ENCODE measurements at regions not wholly inside any gene's neighbourhood (a gene's known extent, or its start where the extent isn't known, plus 50 kb on each side); places are given as distances from the start of the nearest gene placed in this dataset.

DNA sequence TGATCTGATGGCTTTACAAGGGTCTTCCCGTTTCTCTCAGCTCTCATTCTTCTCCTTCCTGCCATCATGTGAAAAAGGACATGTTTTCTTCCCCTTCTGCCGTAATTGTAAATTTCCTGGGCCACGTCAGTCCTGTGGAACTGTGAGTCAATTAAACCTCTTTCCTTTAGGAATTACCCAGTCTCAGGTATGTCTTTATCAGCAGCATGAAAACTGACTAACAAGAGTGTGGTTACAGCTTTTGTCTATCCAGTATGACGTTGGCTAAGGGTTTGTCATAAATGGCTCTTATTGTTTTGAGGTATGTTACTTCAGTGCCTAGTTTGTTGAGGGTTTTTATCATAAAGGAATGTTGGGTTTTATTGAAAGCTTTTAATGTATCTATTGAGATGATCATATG lies 501.6 kb downstream of the CAAP1 start:
- Histone ChIP-seq H3K36me3 (ENCODE audit: control insufficient read depth, insufficient read depth, low read length) (no peaks in the 10 kb centered on the region), H3K4me3 (ENCODE audit: low read length) (no peak overlapping the region), H3K4me1 (ENCODE audit: control insufficient read depth, insufficient read depth, low read length) (no peaks in the 10 kb centered on the region), H3K27ac (ENCODE audit: low read length) (no peak overlapping the region), H3K27me3 (ENCODE audit: control insufficient read depth, insufficient read depth, low read length) (no peaks in the 10 kb centered on the region), H3K9me3 (ENCODE audit: control insufficient read depth, insufficient read depth, low read length) (peaks cover 10% of the 10 kb centered on the region)
- intact Hi-C loops (cut with micrococcal nuclease) = no loop called here
- no peak for DNase-seq
- TF ChIP-seq, protein P1, sequence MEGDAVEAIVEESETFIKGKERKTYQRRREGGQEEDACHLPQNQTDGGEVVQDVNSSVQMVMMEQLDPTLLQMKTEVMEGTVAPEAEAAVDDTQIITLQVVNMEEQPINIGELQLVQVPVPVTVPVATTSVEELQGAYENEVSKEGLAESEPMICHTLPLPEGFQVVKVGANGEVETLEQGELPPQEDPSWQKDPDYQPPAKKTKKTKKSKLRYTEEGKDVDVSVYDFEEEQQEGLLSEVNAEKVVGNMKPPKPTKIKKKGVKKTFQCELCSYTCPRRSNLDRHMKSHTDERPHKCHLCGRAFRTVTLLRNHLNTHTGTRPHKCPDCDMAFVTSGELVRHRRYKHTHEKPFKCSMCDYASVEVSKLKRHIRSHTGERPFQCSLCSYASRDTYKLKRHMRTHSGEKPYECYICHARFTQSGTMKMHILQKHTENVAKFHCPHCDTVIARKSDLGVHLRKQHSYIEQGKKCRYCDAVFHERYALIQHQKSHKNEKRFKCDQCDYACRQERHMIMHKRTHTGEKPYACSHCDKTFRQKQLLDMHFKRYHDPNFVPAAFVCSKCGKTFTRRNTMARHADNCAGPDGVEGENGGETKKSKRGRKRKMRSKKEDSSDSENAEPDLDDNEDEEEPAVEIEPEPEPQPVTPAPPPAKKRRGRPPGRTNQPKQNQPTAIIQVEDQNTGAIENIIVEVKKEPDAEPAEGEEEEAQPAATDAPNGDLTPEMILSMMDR (IDR thresholded peaks at IDR 0.05) = no peak
- Mint-ChIP-seq H3K4me3 (no peak overlapping the region), H3K4me1 (no peaks in the 10 kb centered on the region), H3K36me3 (no peaks in the 10 kb centered on the region), H3K27ac (no peak overlapping the region), H3K27me3 (ENCODE audit: low read depth in 2 of 2) (no peaks in the 10 kb centered on the region), H3K9me3 (peaks cover 15 to 24% of the 10 kb centered on the region in 2 donors)
- WGBS (ENCODE audit: insufficient coverage) = 72% methylated on average over 4 of the region's 4 CpGs
- ATAC-seq = no peak

DNA sequence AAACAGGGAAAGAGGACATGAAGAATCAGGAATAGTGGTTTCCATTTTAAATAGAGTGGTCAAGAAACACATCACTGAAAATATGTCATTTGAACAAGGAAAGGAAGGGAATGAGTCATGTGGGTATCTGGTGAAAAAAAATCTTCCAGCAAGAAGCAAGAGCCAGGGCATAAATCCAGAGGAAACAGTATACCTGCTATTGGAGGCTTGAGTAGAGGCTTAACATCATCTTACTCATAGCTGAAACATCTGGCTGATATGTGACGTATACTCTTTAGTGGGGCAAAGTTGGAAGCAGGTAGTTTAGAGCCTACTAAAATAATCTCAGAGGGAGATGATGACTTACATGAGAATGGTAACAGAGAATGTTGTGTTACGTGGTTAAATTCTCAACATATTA lies 517.2 kb downstream of the CAAP1 start:
- WGBS (ENCODE audit: insufficient coverage) = 100% methylated on average over 2 of the region's 2 CpGs
- intact Hi-C loops (cut with micrococcal nuclease) = no loop called here

DNA sequence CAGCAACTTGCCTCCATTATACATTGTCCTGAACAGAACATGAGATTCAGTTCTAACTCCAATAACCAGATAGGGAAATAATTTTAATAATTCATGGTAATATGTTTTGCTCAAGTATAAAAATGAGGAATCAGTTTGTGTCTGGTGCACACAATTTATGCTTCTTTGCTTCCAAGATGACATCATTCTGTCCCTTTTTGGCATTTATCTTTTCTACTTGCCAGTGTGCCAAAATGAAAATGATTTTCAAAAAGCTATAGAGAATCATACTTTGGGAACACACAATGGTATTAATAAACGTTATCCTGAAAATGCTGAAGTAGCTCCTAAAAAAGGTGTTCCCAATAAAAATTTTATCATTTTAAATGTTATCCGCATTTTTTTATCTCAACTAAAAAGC lies 519.0 kb downstream of the CAAP1 start:
- H3K4me3 Mint-ChIP-seq = no peak overlapping the region
- DNase-seq (no peak), ATAC-seq (no peak)
- Histone ChIP-seq H3K27ac (ENCODE audit: low read length) (no peak overlapping the region), H3K9me3 (ENCODE audit: control insufficient read depth, insufficient read depth, low read length) (no peaks in the 10 kb centered on the region), H3K27me3 (ENCODE audit: control insufficient read depth, insufficient read depth, low read length) (no peaks in the 10 kb centered on the region), H3K4me1 (ENCODE audit: control insufficient read depth, insufficient read depth, low read length) (no peaks in the 10 kb centered on the region), H3K4me3 (ENCODE audit: low read length) (no peak overlapping the region), H3K36me3 (ENCODE audit: control insufficient read depth, insufficient read depth, low read length) (no peaks in the 10 kb centered on the region)
- no peaks in the 10 kb centered on the region for H3K27me3 Mint-ChIP-seq (ENCODE audit: low read depth in 2 of 2)
- intact Hi-C loops (cut with micrococcal nuclease) = no loop called here
- no peaks in the 10 kb centered on the region for H3K4me1 Mint-ChIP-seq
- H3K9me3 Mint-ChIP-seq = peaks cover 16 to 17% of the 10 kb centered on the region in 2 donors
- H3K27ac Mint-ChIP-seq = no peak overlapping the region
- H3K36me3 Mint-ChIP-seq = no peaks in the 10 kb centered on the region
- 83% methylated on average over 1 of the region's 2 CpGs for WGBS (ENCODE audit: insufficient coverage)
- TF ChIP-seq, protein P1 (IDR thresholded peaks at IDR 0.05) = no peak

More for the DNA sequence above, 517.2 kb downstream of the CAAP1 start:
- Histone ChIP-seq H3K4me3 (ENCODE audit: low read length) (no peak overlapping the region), H3K27ac (ENCODE audit: low read length) (no peak overlapping the region), H3K27me3 (ENCODE audit: control insufficient read depth, insufficient read depth, low read length) (no peaks in the 10 kb centered on the region), H3K9me3 (ENCODE audit: control insufficient read depth, insufficient read depth, low read length) (no peaks in the 10 kb centered on the region), H3K4me1 (ENCODE audit: control insufficient read depth, insufficient read depth, low read length) (no peaks in the 10 kb centered on the region), H3K36me3 (ENCODE audit: control insufficient read depth, insufficient read depth, low read length) (no peaks in the 10 kb centered on the region)
- Mint-ChIP-seq H3K27me3 (ENCODE audit: low read depth in 2 of 2) (no peaks in the 10 kb centered on the region), H3K27ac (no peak overlapping the region), H3K4me1 (no peaks in the 10 kb centered on the region), H3K4me3 (no peak overlapping the region), H3K9me3 (peaks cover 12 to 15% of the 10 kb centered on the region in 2 donors), H3K36me3 (no peaks in the 10 kb centered on the region)
- TF ChIP-seq, protein P1 (IDR thresholded peaks at IDR 0.05) = no peak
- no peak for ATAC-seq
- DNase-seq = no peak

DNA sequence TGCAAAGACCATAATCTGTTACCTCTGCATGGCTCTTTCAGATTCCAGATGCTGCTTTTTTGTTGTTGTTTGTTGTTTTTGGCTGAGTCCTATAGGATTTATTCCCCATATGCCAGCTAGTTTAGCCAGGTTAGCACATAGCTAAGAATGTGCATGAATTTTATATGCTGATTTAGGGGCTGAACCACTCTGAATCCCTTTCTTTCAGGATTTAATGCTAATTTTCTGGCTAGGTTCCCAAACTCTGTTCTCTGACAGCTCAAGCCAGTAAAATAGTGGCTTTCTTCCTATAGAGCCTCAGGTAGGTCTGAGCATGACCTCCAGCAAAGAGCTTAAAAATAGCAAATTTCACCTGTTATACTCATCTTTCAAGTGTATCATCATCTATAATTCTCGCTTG lies 521.4 kb downstream of the CAAP1 start:
- H3K4me1 Mint-ChIP-seq = no peaks in the 10 kb centered on the region
- H3K9me3 Mint-ChIP-seq = peaks cover 16 to 19% of the 10 kb centered on the region in 2 donors
- no CpG with 5 or more reads among the region's 1 CpG for WGBS (ENCODE audit: insufficient coverage)
- no peaks in the 10 kb centered on the region for H3K9me3 ChIP-seq (ENCODE audit: control insufficient read depth, insufficient read depth, low read length)
- no peaks in the 10 kb centered on the region for H3K36me3 Mint-ChIP-seq
- intact Hi-C loops (cut with micrococcal nuclease) = no loop called here
- DNase-seq (no peak), ATAC-seq (no peak)
- no peaks in the 10 kb centered on the region for H3K27me3 Mint-ChIP-seq (ENCODE audit: low read depth in 2 of 2)
- no peak overlapping the region for H3K27ac Mint-ChIP-seq
- H3K4me3 ChIP-seq (ENCODE audit: low read length) = no peak overlapping the region
- no peak overlapping the region for H3K4me3 Mint-ChIP-seq
- H3K36me3 ChIP-seq (ENCODE audit: control insufficient read depth, insufficient read depth, low read length) = no peaks in the 10 kb centered on the region
- no peak overlapping the region for H3K27ac ChIP-seq (ENCODE audit: low read length)
- no peaks in the 10 kb centered on the region for H3K27me3 ChIP-seq (ENCODE audit: control insufficient read depth, insufficient read depth, low read length)
- H3K4me1 ChIP-seq (ENCODE audit: control insufficient read depth, insufficient read depth, low read length) = no peaks in the 10 kb centered on the region
- TF ChIP-seq, protein P1 (IDR thresholded peaks at IDR 0.05) = no peak

Measured in natural killer cell (primary cell).